H1 (cell line): ENCODE measurements at regions not wholly inside any gene's neighbourhood (a gene's known extent, or its start where the extent isn't known, plus 50 kb on each side); places are given as distances from the start of the nearest gene placed in this dataset.

Experiments
- CTCF ChIA-PET: fragments of 300-600 bp; sonication (Branson Sonifier 250); formaldehyde crosslinking; loops from one replicate; lab custom pipeline; 2021; ENCODE audit not compliant: partially characterized antibody; lab: Charles Lee
- POLR2A ChIA-PET: fragments of 300-600 bp; sonication (Branson Sonifier 250); formaldehyde crosslinking; loops from one replicate; lab custom pipeline; 2021; ENCODE audit warnings: inconsistent platforms; ENCODE audit not compliant: partially characterized antibody; lab: Charles Lee
- DNase-seq, 2 experiments: peaks; one replicate each; pipeline versions ENCODE4 v3.0.0 to v3.0.0-alpha.2; 2010 to 2022; ENCODE audit warnings: low spot score in 2 of 2, low read depth in 1 of 2, mixed read lengths in 1 of 2
- FAIRE-seq: peaks from 2 replicates; lab custom pipeline; 2011; peaks lifted over from hg19 to GRCh38; lab: Jason Lieb, UNC
- H2AFZ ChIP-seq: 2 replicates; pipeline ENCODE4 v1.8.1; 2012; ENCODE audit warnings: low read length, inconsistent platforms
- H2AK5ac ChIP-seq: 2 replicates; pipeline ENCODE4 v1.6.1; 2013; ENCODE audit warnings: low read depth, low read length
- H2BK120ac ChIP-seq: replicated peaks from 2 replicates; pipeline ENCODE3; 2013; ENCODE audit warnings: low read depth, low read length, inconsistent platforms
- H2BK12ac ChIP-seq: 2 replicates; pipeline ENCODE4 v1.6.1; 2013; ENCODE audit warnings: low read depth, low read length
- H2BK15ac ChIP-seq: 2 replicates; pipeline ENCODE4 v1.6.1; 2013; ENCODE audit warnings: low read length
- H2BK20ac ChIP-seq: 2 replicates; pipeline ENCODE4 v1.6.1; 2013; ENCODE audit warnings: low read length
- H2BK5ac ChIP-seq: 2 replicates; pipeline ENCODE4 v1.6.1; 2013; ENCODE audit warnings: low read depth, low read length
- H3K14ac ChIP-seq: 2 replicates; pipeline ENCODE4 v1.6.1; 2013; ENCODE audit warnings: inconsistent platforms; ENCODE audit not compliant: insufficient read length
- H3K18ac ChIP-seq: 2 replicates; pipeline ENCODE4 v1.6.1; 2013; ENCODE audit warnings: low read length; ENCODE audit errors: extremely low read depth
- H3K23ac ChIP-seq: 2 replicates; pipeline ENCODE4 v1.6.1; 2013; ENCODE audit warnings: inconsistent platforms; ENCODE audit not compliant: insufficient read length
- H3K23me2 ChIP-seq: 2 replicates; pipeline ENCODE4 v1.6.1; 2013; ENCODE audit warnings: low read depth, low read length
- H3K27ac ChIP-seq: 2 replicates; pipeline ENCODE4 v1.6.1; 2011; ENCODE audit warnings: low read depth, low read length, inconsistent platforms
- H3K27me3 ChIP-seq, 4 experiments: replicated peaks in 1 of 4; 1 replicate in 1 of 4; 2 replicates in 3 of 4; pipeline versions ENCODE4 v1.6.1 to v1.8.1; 2011 to 2013; ENCODE audit warnings: low read length in 3 of 4, mild to moderate bottlenecking in 3 of 4, inconsistent platforms in 2 of 4, mixed read lengths in 2 of 4, moderate library complexity in 1 of 4; ENCODE audit not compliant: control insufficient read depth in 3 of 4, insufficient read depth in 3 of 4; ENCODE audit errors: extremely low read depth in 1 of 4
- H3K36me3 ChIP-seq, 4 experiments: 2 replicates each; pipeline versions ENCODE4 v1.6.1 to v1.8.1; 2011 to 2013; ENCODE audit warnings: mild to moderate bottlenecking in 4 of 4, low read length in 3 of 4, moderate library complexity in 2 of 4, control low read depth in 1 of 4, inconsistent platforms in 1 of 4; ENCODE audit not compliant: insufficient read depth in 4 of 4, control insufficient read depth in 2 of 4
- H3K4ac ChIP-seq: replicated peaks from 2 replicates; pipeline ENCODE3; 2013; ENCODE audit warnings: low read length, low read depth, mixed read lengths, inconsistent platforms; ENCODE audit not compliant: insufficient read length
- H3K4me1 ChIP-seq, 4 experiments: replicated peaks in 1 of 4; 1 replicate in 1 of 4; 2 replicates in 3 of 4; pipeline versions ENCODE4 v1.6.1 to v1.8.1; 2011 to 2013; ENCODE audit warnings: low read length in 3 of 4, inconsistent platforms in 2 of 4, mixed read lengths in 1 of 4; ENCODE audit not compliant: insufficient read depth in 4 of 4, control insufficient read depth in 3 of 4
- H3K4me2 ChIP-seq, 2 experiments: 2 replicates each; pipeline versions ENCODE4 v1.6.1 to v1.8.1; 2011 to 2013; ENCODE audit warnings: low read depth in 2 of 2, low read length in 2 of 2, control low read depth in 1 of 2, inconsistent platforms in 1 of 2, mild to moderate bottlenecking in 1 of 2; ENCODE audit not compliant: insufficient read depth in 1 of 2
- H3K4me3 ChIP-seq, 4 experiments: fragments of 200-600, 300-600 bp in 1 of 4; sonication (generic), shearing (Covaris generic), sonication (Bioruptor Twin) in 1 of 4; 2 replicates each; pipeline versions ENCODE4 v1.5.1 to v1.8.1; 2011 to 2016; ENCODE audit warnings: low read length in 4 of 4, low read depth in 3 of 4, control low read depth in 2 of 4, inconsistent platforms in 2 of 4, mild to moderate bottlenecking in 2 of 4, mixed read lengths in 1 of 4, moderate library complexity in 1 of 4; ENCODE audit not compliant: insufficient read depth in 2 of 4; ENCODE audit errors: extremely low read depth in 1 of 4
- H3K56ac ChIP-seq: replicated peaks from 2 replicates; pipeline ENCODE3; 2013; ENCODE audit warnings: low read depth, mild to moderate bottlenecking, mixed read lengths, low read length, inconsistent platforms; ENCODE audit not compliant: insufficient read length
- H3K79me1 ChIP-seq: 2 replicates; pipeline ENCODE4 v1.6.1; 2013; ENCODE audit warnings: low read depth, low read length, control low read depth
- H3K79me2 ChIP-seq, 2 experiments: 2 replicates each; pipeline versions ENCODE4 v1.6.1 to v1.8.1; 2012 to 2013; ENCODE audit warnings: low read length in 2 of 2, mild to moderate bottlenecking in 2 of 2, inconsistent platforms in 1 of 2; ENCODE audit not compliant: insufficient read depth in 2 of 2, control insufficient read depth in 1 of 2
- H3K9ac ChIP-seq, 4 experiments: replicated peaks in 1 of 4; 1 replicate in 1 of 4; 2 replicates in 3 of 4; pipeline versions ENCODE4 v1.6.1 to v1.8.1; 2011 to 2013; ENCODE audit warnings: low read depth in 3 of 4, low read length in 3 of 4, control low read depth in 2 of 4, mild to moderate bottlenecking in 2 of 4, moderate library complexity in 2 of 4, inconsistent platforms in 1 of 4; ENCODE audit errors: extremely low read depth in 1 of 4
- H3K9me3 ChIP-seq, 2 experiments: 2 replicates each; pipeline versions ENCODE4 v1.6.1 to v1.8.1; 2012 to 2013; ENCODE audit warnings: mild to moderate bottlenecking in 2 of 2, moderate library complexity in 2 of 2, control low read depth in 1 of 2, inconsistent platforms in 1 of 2, low read depth in 1 of 2, low read length in 1 of 2, mixed read lengths in 1 of 2; ENCODE audit not compliant: insufficient read depth in 2 of 2
- H4K20me1 ChIP-seq, 2 experiments: replicated peaks in 1 of 2; 2 replicates each; pipeline versions ENCODE3 to v1.8.1; 2011 to 2013; ENCODE audit warnings: inconsistent platforms in 2 of 2, low read length in 2 of 2, mild to moderate bottlenecking in 1 of 2; ENCODE audit not compliant: insufficient read depth in 2 of 2, control insufficient read depth in 1 of 2
- H4K5ac ChIP-seq: 2 replicates; pipeline ENCODE4 v1.6.1; 2013; ENCODE audit warnings: low read length, low read depth, mixed read lengths, inconsistent platforms; ENCODE audit not compliant: insufficient read length
- H4K8ac ChIP-seq: 2 replicates; pipeline ENCODE4 v1.8.0; 2013; ENCODE audit warnings: mild to moderate bottlenecking, moderate library complexity, low read length, inconsistent platforms; ENCODE audit not compliant: insufficient read depth; ENCODE audit errors: extremely low read depth
- H4K91ac ChIP-seq: replicated peaks from 2 replicates; pipeline ENCODE3; 2013; ENCODE audit warnings: low read length, mixed read lengths, inconsistent platforms; ENCODE audit not compliant: insufficient read length
- POLR2AphosphoS5 ChIP-seq: IDR thresholded peaks from 2 replicates; pipeline ENCODE4 v1.6.1; 2011; ENCODE audit warnings: low read depth, low read length
- SAP30 ChIP-seq: fragments of 300-600 bp; sonication (generic); IDR thresholded peaks from 2 replicates; pipeline ENCODE4 v1.7.1; 2012; ENCODE audit warnings: low read length, moderate library complexity, mild to moderate bottlenecking, inconsistent platforms; ENCODE audit not compliant: insufficient read depth, insufficient replicate concordance
- TCF12 ChIP-seq: IDR thresholded peaks from 2 replicates; pipeline ENCODE4 v1.6.1; 2011; ENCODE audit warnings: low read depth, mild to moderate bottlenecking, low read length
- WGBS, 2 experiments: shearing (Covaris generic) in 1 of 2; methylation state at CpG; one replicate each; pipeline versions ENCODE4 v1.1.6 to v1.1.7; 2013 to 2015; ENCODE audit warnings: low lambda C conversion rate in 2 of 2, mixed read lengths in 2 of 2, inconsistent platforms in 1 of 2, low coverage in 1 of 2, missing lambda C conversion rate in 1 of 2; ENCODE audit not compliant: insufficient replicate concordance in 2 of 2, insufficient coverage in 1 of 2, insufficient read length in 1 of 2; ENCODE audit errors: extremely low coverage in 1 of 2, missing lambda C conversion rate in 1 of 2; 5-methylcytosine and 5-hydroxymethylcytosine counted together

DNA sequence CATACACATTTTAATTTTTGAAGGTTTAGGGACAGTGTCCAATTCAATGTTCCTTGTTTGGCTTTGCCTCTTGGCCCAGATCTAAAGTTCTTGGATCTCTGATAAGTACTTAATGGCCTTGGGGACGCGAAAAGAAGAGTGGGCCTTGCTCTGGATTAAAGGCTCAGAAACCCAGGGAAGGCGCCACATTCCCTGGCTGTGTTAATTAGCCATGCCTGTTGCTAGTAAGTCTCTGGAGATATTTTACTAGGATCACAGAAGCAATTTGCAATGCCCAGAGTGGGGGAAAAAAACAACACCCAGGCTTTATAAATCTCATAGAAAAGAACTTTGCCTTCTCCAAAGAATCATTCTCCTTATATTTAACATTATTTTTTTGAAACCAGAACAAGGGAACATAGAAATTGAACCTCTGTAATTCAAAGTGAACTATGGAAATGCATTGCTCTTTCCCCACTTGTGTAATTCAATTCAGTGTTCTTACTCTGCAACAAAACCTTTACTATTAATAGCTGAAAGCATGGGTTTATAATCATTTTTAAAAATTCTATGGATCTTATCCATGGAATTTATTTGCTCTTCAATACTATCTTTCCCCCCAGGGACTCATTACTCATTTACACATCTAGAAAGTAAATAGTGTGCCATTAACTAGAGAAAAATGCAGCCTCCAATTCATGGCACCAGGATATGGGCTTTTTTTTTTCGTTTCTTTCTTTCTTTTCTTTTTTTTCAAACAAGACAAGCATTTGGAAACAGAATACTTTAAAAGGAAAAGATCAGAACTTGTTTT is 172.2 kb upstream of the ANKRD55 start:
- FAIRE-seq = no peak

More for the DNA sequence above, 172.2 kb upstream of the ANKRD55 start:
- Histone ChIP-seq H2BK120ac (no peak overlapping the region), H3K56ac (no peak overlapping the region), H3K4me2 (no peak overlapping the region), H2BK5ac (no peak overlapping the region), H2BK20ac (no peak overlapping the region), H2AFZ (no peak overlapping the region; the same call in 1 of the 2 replicates), H3K79me1 (no peaks in the 10 kb centered on the region), H3K23me2 (no peaks in the 10 kb centered on the region), H3K4me3 (no peak overlapping the region), H3K9me3 (no peaks in the 10 kb centered on the region), H3K23ac (no peak overlapping the region), H3K18ac (no peak overlapping the region), H3K36me3 (no peaks in the 10 kb centered on the region), H3K27me3 (no peaks in the 10 kb centered on the region), H3K9ac (no peak overlapping the region), H4K91ac (no peak overlapping the region), H2BK15ac (no peak overlapping the region), H4K8ac (no peak overlapping the region), H2BK12ac (no peak overlapping the region), H2AK5ac (no peak overlapping the region), H3K4ac (no peak overlapping the region), H3K14ac (no peak overlapping the region), H3K4me1 (peaks cover 0 to 2% (median 0%) of the 10 kb centered on the region in 4 experiments; a peak in 2 of 7 replicates), H4K5ac (no peak overlapping the region), H3K79me2 (no peaks in the 10 kb centered on the region)
- DNase-seq = no peak
- ChIA-PET CTCF (no interaction called here), POLR2A (no interaction called here)
- no peak for TF ChIP-seq SAP30
- no peak for TF ChIP-seq POLR2AphosphoS5
- no peak for TF ChIP-seq TCF12
- TF ChIP-seq, all 59 proteins: peak for 0
- Histone ChIP-seq H4K20me1 (no peaks in the 10 kb centered on the region), H3K27ac (no peak overlapping the region)
- WGBS, 2 experiments = 86% methylated on average over 4 of the region's 4 CpGs; no CpG with 5 or more reads in 1 of the 2 experiments
